HepG2 (cell line): ENCODE measurements at regions not wholly inside any gene's neighbourhood (a gene's known extent, or its start where the extent isn't known, plus 50 kb on each side); places are given as distances from the start of the nearest gene placed in this dataset.

Experiments
- GFI1 ChIP-seq: sonication (generic); formaldehyde crosslinking; IDR thresholded peaks from 2 replicates; pipeline ENCODE4 v1.5.0; 2020; ENCODE audit warnings: missing genetic modification reagents, mild to moderate bottlenecking, borderline replicate concordance
- TBX3 ChIP-seq: fragments of 450-650 bp; IDR thresholded peaks from 2 replicates; pipeline ENCODE4 v1.6.1; 2017; ENCODE audit warnings: antibody characterized with exemption, mild to moderate bottlenecking, inconsistent platforms, borderline replicate concordance
- ZKSCAN5 ChIP-seq: sonication (generic); formaldehyde crosslinking; IDR thresholded peaks from 2 replicates; pipeline ENCODE4 v1.5.1; 2020; ENCODE audit warnings: mild to moderate bottlenecking, missing genetic modification reagents
- TF ChIP-seq, protein P1 (sequence below): sonication (generic); formaldehyde crosslinking; IDR thresholded peaks from 2 replicates; pipeline ENCODE4 v1.5.0; 2020; ENCODE audit warnings: mild to moderate bottlenecking, missing genetic modification reagents, borderline replicate concordance
- TF ChIP-seq, protein P2 (sequence below): IDR thresholded peaks from 2 replicates; pipeline ENCODE4 v1.6.1; 2016; ENCODE audit warnings: low read depth, missing genetic modification reagents, missing compliant biosample characterization
- TF ChIP-seq, protein P3 (sequence below): IDR thresholded peaks from 2 replicates; pipeline ENCODE4 v1.6.1; 2012; ENCODE audit warnings: low read length, improper control_type of control experiment

DNA sequence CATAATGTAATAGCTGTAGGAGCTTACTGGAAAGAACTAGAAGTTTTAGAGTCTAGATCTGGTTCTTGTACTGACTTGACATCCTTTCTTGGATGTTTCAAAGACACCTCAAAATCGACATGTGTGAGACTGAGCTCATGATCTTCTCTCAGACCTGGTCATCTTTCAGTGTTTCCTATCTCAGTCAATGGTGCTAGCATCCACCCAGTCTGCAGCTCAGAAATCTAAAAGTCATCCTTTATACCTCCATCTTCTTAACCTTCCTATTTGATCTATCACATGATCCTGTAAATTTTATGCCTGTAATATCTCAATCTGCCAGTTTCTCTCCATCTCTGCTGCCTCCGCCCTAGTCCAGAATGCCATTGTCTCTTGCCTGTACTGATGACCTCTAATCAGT lies 301.9 kb upstream of the PITX2 start (continued):
- TF ChIP-seq, protein P1, sequence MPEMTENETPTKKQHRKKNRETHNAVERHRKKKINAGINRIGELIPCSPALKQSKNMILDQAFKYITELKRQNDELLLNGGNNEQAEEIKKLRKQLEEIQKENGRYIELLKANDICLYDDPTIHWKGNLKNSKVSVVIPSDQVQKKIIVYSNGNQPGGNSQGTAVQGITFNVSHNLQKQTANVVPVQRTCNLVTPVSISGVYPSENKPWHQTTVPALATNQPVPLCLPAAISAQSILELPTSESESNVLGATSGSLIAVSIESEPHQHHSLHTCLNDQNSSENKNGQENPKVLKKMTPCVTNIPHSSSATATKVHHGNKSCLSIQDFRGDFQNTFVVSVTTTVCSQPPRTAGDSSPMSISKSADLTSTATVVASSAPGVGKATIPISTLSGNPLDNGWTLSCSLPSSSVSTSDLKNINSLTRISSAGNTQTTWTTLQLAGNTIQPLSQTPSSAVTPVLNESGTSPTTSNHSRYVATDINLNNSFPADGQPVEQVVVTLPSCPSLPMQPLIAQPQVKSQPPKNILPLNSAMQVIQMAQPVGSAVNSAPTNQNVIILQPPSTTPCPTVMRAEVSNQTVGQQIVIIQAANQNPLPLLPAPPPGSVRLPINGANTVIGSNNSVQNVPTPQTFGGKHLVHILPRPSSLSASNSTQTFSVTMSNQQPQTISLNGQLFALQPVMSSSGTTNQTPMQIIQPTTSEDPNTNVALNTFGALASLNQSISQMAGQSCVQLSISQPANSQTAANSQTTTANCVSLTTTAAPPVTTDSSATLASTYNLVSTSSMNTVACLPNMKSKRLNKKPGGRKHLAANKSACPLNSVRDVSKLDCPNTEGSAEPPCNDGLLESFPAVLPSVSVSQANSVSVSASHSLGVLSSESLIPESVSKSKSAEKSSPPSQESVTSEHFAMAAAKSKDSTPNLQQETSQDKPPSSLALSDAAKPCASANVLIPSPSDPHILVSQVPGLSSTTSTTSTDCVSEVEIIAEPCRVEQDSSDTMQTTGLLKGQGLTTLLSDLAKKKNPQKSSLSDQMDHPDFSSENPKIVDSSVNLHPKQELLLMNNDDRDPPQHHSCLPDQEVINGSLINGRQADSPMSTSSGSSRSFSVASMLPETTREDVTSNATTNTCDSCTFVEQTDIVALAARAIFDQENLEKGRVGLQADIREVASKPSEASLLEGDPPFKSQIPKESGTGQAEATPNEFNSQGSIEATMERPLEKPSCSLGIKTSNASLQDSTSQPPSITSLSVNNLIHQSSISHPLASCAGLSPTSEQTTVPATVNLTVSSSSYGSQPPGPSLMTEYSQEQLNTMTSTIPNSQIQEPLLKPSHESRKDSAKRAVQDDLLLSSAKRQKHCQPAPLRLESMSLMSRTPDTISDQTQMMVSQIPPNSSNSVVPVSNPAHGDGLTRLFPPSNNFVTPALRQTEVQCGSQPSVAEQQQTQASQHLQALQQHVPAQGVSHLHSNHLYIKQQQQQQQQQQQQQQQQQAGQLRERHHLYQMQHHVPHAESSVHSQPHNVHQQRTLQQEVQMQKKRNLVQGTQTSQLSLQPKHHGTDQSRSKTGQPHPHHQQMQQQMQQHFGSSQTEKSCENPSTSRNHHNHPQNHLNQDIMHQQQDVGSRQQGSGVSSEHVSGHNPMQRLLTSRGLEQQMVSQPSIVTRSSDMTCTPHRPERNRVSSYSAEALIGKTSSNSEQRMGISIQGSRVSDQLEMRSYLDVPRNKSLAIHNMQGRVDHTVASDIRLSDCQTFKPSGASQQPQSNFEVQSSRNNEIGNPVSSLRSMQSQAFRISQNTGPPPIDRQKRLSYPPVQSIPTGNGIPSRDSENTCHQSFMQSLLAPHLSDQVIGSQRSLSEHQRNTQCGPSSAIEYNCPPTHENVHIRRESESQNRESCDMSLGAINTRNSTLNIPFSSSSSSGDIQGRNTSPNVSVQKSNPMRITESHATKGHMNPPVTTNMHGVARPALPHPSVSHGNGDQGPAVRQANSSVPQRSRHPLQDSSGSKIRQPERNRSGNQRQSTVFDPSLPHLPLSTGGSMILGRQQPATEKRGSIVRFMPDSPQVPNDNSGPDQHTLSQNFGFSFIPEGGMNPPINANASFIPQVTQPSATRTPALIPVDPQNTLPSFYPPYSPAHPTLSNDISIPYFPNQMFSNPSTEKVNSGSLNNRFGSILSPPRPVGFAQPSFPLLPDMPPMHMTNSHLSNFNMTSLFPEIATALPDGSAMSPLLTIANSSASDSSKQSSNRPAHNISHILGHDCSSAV (CRISPR knock-in tag): no peak
- TF ChIP-seq, protein P2, sequence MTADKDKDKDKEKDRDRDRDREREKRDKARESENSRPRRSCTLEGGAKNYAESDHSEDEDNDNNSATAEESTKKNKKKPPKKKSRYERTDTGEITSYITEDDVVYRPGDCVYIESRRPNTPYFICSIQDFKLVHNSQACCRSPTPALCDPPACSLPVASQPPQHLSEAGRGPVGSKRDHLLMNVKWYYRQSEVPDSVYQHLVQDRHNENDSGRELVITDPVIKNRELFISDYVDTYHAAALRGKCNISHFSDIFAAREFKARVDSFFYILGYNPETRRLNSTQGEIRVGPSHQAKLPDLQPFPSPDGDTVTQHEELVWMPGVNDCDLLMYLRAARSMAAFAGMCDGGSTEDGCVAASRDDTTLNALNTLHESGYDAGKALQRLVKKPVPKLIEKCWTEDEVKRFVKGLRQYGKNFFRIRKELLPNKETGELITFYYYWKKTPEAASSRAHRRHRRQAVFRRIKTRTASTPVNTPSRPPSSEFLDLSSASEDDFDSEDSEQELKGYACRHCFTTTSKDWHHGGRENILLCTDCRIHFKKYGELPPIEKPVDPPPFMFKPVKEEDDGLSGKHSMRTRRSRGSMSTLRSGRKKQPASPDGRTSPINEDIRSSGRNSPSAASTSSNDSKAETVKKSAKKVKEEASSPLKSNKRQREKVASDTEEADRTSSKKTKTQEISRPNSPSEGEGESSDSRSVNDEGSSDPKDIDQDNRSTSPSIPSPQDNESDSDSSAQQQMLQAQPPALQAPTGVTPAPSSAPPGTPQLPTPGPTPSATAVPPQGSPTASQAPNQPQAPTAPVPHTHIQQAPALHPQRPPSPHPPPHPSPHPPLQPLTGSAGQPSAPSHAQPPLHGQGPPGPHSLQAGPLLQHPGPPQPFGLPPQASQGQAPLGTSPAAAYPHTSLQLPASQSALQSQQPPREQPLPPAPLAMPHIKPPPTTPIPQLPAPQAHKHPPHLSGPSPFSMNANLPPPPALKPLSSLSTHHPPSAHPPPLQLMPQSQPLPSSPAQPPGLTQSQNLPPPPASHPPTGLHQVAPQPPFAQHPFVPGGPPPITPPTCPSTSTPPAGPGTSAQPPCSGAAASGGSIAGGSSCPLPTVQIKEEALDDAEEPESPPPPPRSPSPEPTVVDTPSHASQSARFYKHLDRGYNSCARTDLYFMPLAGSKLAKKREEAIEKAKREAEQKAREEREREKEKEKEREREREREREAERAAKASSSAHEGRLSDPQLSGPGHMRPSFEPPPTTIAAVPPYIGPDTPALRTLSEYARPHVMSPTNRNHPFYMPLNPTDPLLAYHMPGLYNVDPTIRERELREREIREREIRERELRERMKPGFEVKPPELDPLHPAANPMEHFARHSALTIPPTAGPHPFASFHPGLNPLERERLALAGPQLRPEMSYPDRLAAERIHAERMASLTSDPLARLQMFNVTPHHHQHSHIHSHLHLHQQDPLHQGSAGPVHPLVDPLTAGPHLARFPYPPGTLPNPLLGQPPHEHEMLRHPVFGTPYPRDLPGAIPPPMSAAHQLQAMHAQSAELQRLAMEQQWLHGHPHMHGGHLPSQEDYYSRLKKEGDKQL: no peak
- TF ChIP-seq TBX3 (no peak), GFI1 (CRISPR knock-in tag) (no peak), ZKSCAN5 (CRISPR knock-in tag) (no peak)
- TF ChIP-seq, protein P3, sequence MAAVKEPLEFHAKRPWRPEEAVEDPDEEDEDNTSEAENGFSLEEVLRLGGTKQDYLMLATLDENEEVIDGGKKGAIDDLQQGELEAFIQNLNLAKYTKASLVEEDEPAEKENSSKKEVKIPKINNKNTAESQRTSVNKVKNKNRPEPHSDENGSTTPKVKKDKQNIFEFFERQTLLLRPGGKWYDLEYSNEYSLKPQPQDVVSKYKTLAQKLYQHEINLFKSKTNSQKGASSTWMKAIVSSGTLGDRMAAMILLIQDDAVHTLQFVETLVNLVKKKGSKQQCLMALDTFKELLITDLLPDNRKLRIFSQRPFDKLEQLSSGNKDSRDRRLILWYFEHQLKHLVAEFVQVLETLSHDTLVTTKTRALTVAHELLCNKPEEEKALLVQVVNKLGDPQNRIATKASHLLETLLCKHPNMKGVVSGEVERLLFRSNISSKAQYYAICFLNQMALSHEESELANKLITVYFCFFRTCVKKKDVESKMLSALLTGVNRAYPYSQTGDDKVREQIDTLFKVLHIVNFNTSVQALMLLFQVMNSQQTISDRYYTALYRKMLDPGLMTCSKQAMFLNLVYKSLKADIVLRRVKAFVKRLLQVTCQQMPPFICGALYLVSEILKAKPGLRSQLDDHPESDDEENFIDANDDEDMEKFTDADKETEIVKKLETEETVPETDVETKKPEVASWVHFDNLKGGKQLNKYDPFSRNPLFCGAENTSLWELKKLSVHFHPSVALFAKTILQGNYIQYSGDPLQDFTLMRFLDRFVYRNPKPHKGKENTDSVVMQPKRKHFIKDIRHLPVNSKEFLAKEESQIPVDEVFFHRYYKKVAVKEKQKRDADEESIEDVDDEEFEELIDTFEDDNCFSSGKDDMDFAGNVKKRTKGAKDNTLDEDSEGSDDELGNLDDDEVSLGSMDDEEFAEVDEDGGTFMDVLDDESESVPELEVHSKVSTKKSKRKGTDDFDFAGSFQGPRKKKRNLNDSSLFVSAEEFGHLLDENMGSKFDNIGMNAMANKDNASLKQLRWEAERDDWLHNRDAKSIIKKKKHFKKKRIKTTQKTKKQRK: no peak
